HepG2 (cell line): ENCODE measurements at regions not wholly inside any gene's neighbourhood (a gene's known extent, or its start where the extent isn't known, plus 50 kb on each side); places are given as distances from the start of the nearest gene placed in this dataset.

ENCODE experiments used
- ATAC-seq: fragments of 200-7000 bp; cut with Tn5 transposase; 3 replicates; pipeline ENCODE4 v1.9.1; 2020; ENCODE audit warnings: mild to moderate bottlenecking, moderate library complexity
- BruUV-seq: library from RNA; stranded (reverse); fragments of 400-500 nt; replicated peaks from 2 replicates; lab custom pipeline; 2021; lab: Mats Ljungman, UMichigan
- CTCF ChIA-PET: fragments of 300-600 bp; formaldehyde crosslinking; extraction: SDS; loops from one replicate; lab custom pipeline; 2021; ENCODE audit warnings: low total read pairs, inconsistent platforms, low intra/inter-chr PET ratio; lab: Yijun Ruan, JAX
- POLR2A ChIA-PET: fragments of 350-600 bp; sonication (Branson Sonifier 250); formaldehyde crosslinking; loops from one replicate; lab custom pipeline; 2020; ENCODE audit warnings: antibody characterized with exemption, inconsistent platforms; lab: Yijun Ruan, JAX
- DNase-seq: peaks from one replicate; pipeline ENCODE4 v3.0.0-alpha.2; 2015; ENCODE audit warnings: low spot score
- FAIRE-seq: peaks from 3 replicates; lab custom pipeline; 2011; peaks lifted over from hg19 to GRCh38; lab: Jason Lieb, UNC
- H2AFZ ChIP-seq: one replicate; pipeline ENCODE4 v1.6.1; 2011; ENCODE audit warnings: low read length, inconsistent platforms
- H3K27ac ChIP-seq: fragments of 300-600 bp; 3 replicates; pipeline ENCODE4 v1.8.0; 2011; ENCODE audit warnings: mixed run types, mild to moderate bottlenecking, mixed read lengths, low read length, inconsistent platforms; ENCODE audit not compliant: insufficient read depth; ENCODE audit errors: extremely low read length
- H3K27me3 ChIP-seq, 2 experiments: fragments of 200-600 bp in 1 of 2; 2 replicates in 1 of 2; 3 replicates in 1 of 2; pipeline versions ENCODE4 v1.6.0 to v1.8.0; 2011; ENCODE audit warnings: low read length in 2 of 2, mild to moderate bottlenecking in 2 of 2, moderate library complexity in 2 of 2, inconsistent platforms in 1 of 2; ENCODE audit not compliant: insufficient read depth in 2 of 2, control insufficient read depth in 1 of 2
- H3K36me3 ChIP-seq, 2 experiments: fragments of 200-600 bp in 1 of 2; replicated peaks in 1 of 2; 2 replicates in 1 of 2; 3 replicates in 1 of 2; pipeline versions ENCODE4 v1.5.1 to v1.8.0; 2011; ENCODE audit warnings: low read length in 2 of 2, inconsistent platforms in 1 of 2; ENCODE audit not compliant: insufficient read depth in 2 of 2, control insufficient read depth in 1 of 2
- H3K4me1 ChIP-seq: 2 replicates; pipeline ENCODE4 v1.5.1; 2012; ENCODE audit warnings: low read length, inconsistent platforms; ENCODE audit not compliant: insufficient read depth
- H3K4me2 ChIP-seq: 2 replicates; pipeline ENCODE4 v1.6.0; 2011; ENCODE audit warnings: low read depth, low read length, inconsistent platforms
- H3K4me3 ChIP-seq, 3 experiments: fragments of 200-600 bp in 1 of 3; sonication (generic), shearing (Covaris generic) in 1 of 3; replicated peaks in 1 of 3; 2 replicates each; pipeline ENCODE4 v1.5.1; 2011 to 2016; ENCODE audit warnings: low read length in 3 of 3, inconsistent platforms in 2 of 3, low read depth in 2 of 3, mild to moderate bottlenecking in 2 of 3, control low read depth in 1 of 3, mixed read lengths in 1 of 3; ENCODE audit not compliant: insufficient read depth in 1 of 3
- H3K79me2 ChIP-seq: one replicate; pipeline ENCODE4 v1.6.1; 2011; ENCODE audit warnings: low read length, inconsistent platforms; ENCODE audit not compliant: insufficient read depth
- H3K9ac ChIP-seq: 2 replicates; pipeline ENCODE4 v1.6.0; 2011; ENCODE audit warnings: mild to moderate bottlenecking, low read depth, low read length, inconsistent platforms; ENCODE audit not compliant: insufficient read depth
- H3K9me3 ChIP-seq: 2 replicates; pipeline ENCODE4 v1.5.1; 2012; ENCODE audit warnings: mild to moderate bottlenecking, low read length
- H4K20me1 ChIP-seq: 2 replicates; pipeline ENCODE4 v1.6.0; 2011; ENCODE audit warnings: inconsistent platforms, mild to moderate bottlenecking, low read length, moderate library complexity; ENCODE audit not compliant: insufficient read depth
- MIXL1 ChIP-seq: IDR thresholded peaks from 2 replicates; pipeline ENCODE4 v1.6.1; 2016
- NCOR1 ChIP-seq: fragments of 200-600 bp; sonication (generic); IDR thresholded peaks from 2 replicates; pipeline ENCODE4 v1.7.0; 2017; ENCODE audit warnings: antibody characterized with exemption, low read length, borderline replicate concordance
- PHF5A ChIP-seq: IDR thresholded peaks from one replicate; pipeline ENCODE4 v1.6.1; 2018; ENCODE audit warnings: low read depth, missing genetic modification reagents; ENCODE audit not compliant: unreplicated experiment
- POLR2G ChIP-seq: fragments of 200-400 bp; formaldehyde crosslinking; IDR thresholded peaks from 2 replicates; pipeline ENCODE4 v1.6.1; 2018; ENCODE audit warnings: mild to moderate bottlenecking, low read depth, low read length, moderate library complexity
- PRPF4 ChIP-seq: fragments of 200-400 bp; formaldehyde crosslinking; IDR thresholded peaks from 2 replicates; pipeline ENCODE4 v1.6.1; 2016; ENCODE audit warnings: low read length, low read depth; ENCODE audit not compliant: poor library complexity, severe bottlenecking
- SIN3A ChIP-seq: IDR thresholded peaks from 2 replicates; pipeline ENCODE4 v1.6.1; 2011; ENCODE audit warnings: low read depth, mild to moderate bottlenecking, control low read depth, low read length, borderline replicate concordance
- SP5 ChIP-seq: IDR thresholded peaks from 2 replicates; pipeline ENCODE4 v1.6.1; 2016; ENCODE audit warnings: low read depth, borderline replicate concordance
- ZFP36L1 ChIP-seq: sonication (generic); formaldehyde crosslinking; IDR thresholded peaks from 2 replicates; pipeline ENCODE4 v1.8.0; 2022; ENCODE audit warnings: mild to moderate bottlenecking, missing genetic modification reagents, moderate library complexity
- ZFP90 ChIP-seq: sonication (generic); formaldehyde crosslinking; IDR thresholded peaks from 2 replicates; pipeline ENCODE4 v1.8.0; 2022; ENCODE audit warnings: missing genetic modification reagents, mild to moderate bottlenecking, inconsistent platforms, borderline replicate concordance
- ZNF121 ChIP-seq: sonication (generic); formaldehyde crosslinking; IDR thresholded peaks from 2 replicates; pipeline ENCODE4 v1.5.0; 2020; ENCODE audit warnings: mild to moderate bottlenecking, missing genetic modification reagents
- ZNF343 ChIP-seq: sonication (generic); formaldehyde crosslinking; IDR thresholded peaks from 2 replicates; pipeline ENCODE4 v1.4.0; 2020; ENCODE audit warnings: mild to moderate bottlenecking, missing genetic modification reagents
- ZNF564 ChIP-seq: sonication (generic); formaldehyde crosslinking; IDR thresholded peaks from 2 replicates; pipeline ENCODE4 v1.8.1; 2023; ENCODE audit warnings: mild to moderate bottlenecking, missing genetic modification reagents
- WGBS: methylation state at CpG from one replicate; pipeline ENCODE4 v1.1.6; 2017; ENCODE audit warnings: low lambda C conversion rate; 5-methylcytosine and 5-hydroxymethylcytosine counted together
- in situ Hi-C: cut with HindIII; loops from 2 replicates; pipeline ENCODE4 v1.10.0; 2017; ENCODE audit warnings: low pct_unique_long_range_greater_than_20kb; ENCODE audit not compliant: extremely low pct_ligation_motif_present
- intact Hi-C: fragments of 100-400 bp; cut with micrococcal nuclease; formaldehyde crosslinking; loops from one replicate; pipeline ENCODE4 v1.10.0; 2022; ENCODE audit not compliant: unreplicated experiment
- TF ChIP-seq, protein P1 (sequence below): sonication (generic); formaldehyde crosslinking; IDR thresholded peaks from 2 replicates; pipeline ENCODE4 v1.5.0; 2020; ENCODE audit warnings: mild to moderate bottlenecking, missing genetic modification reagents
- TF ChIP-seq, protein P2 (sequence below): sonication (generic); formaldehyde crosslinking; IDR thresholded peaks from 2 replicates; pipeline ENCODE4 v1.4.0; 2020; ENCODE audit warnings: missing genetic modification reagents
- TF ChIP-seq, protein P3 (sequence below): sonication (generic); formaldehyde crosslinking; IDR thresholded peaks from 2 replicates; pipeline ENCODE4 v1.9.0; 2022; ENCODE audit warnings: missing genetic modification reagents, mild to moderate bottlenecking, borderline replicate concordance
- TF ChIP-seq, protein P4 (sequence below): sonication (generic); formaldehyde crosslinking; IDR thresholded peaks from 2 replicates; pipeline ENCODE4 v1.8.1; 2023; ENCODE audit warnings: mild to moderate bottlenecking, inconsistent platforms, moderate library complexity, missing genetic modification reagents, borderline replicate concordance
- TF ChIP-seq, protein P5 (sequence below): sonication (generic); formaldehyde crosslinking; IDR thresholded peaks from 2 replicates; pipeline ENCODE4 v1.8.1; 2023; ENCODE audit warnings: mild to moderate bottlenecking, moderate library complexity, missing genetic modification reagents

DNA sequence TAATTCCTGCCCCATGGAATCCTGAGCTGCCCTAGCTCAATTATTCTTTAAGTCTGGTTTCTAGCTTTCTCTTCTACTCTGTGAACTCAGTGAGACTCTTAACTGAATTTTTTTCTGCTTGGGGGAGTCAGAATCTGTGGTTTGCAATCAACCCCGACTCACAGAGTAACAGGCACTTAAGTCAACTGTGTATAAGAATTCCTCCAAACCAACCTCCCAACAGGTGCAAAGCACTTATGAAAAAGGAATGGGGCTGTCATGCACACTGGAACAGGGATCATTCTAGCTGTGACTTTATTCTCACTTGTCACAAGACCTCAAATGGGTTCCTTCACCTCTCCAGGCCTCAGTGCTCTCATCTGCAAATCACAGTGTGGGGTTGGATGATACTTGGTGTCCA, 60.3 kb upstream of the SYT6 start:
- intact Hi-C loops (no loop called here), in situ Hi-C loops (no loop called here)
- Histone ChIP-seq H3K36me3 (no peaks in the 10 kb centered on the region), H3K27ac (no peak overlapping the region), H3K9me3 (no peaks in the 10 kb centered on the region), H3K79me2 (no peaks in the 10 kb centered on the region), H3K9ac (no peak overlapping the region), H3K4me3 (no peak overlapping the region), H3K4me2 (no peak overlapping the region), H2AFZ (no peak overlapping the region), H4K20me1 (no peaks in the 10 kb centered on the region), H3K27me3 (peaks cover 2 to 26% of the 10 kb centered on the region in 2 experiments; a peak in 3 of 5 replicates), H3K4me1 (no peaks in the 10 kb centered on the region)
- no peak for DNase-seq
- no peak for ATAC-seq
- BruUV-seq: no TSS peak
- ChIA-PET CTCF (no interaction called here), POLR2A (no interaction called here)
- no peak for FAIRE-seq
- WGBS: 0% methylated on average over 1 of the region's 1 CpG
- no peak for TF ChIP-seq NCOR1
- TF ChIP-seq ZFP90 (CRISPR knock-in tag): no peak
- no peak for TF ChIP-seq MIXL1 (CRISPR knock-in tag)
- TF ChIP-seq, protein P1, sequence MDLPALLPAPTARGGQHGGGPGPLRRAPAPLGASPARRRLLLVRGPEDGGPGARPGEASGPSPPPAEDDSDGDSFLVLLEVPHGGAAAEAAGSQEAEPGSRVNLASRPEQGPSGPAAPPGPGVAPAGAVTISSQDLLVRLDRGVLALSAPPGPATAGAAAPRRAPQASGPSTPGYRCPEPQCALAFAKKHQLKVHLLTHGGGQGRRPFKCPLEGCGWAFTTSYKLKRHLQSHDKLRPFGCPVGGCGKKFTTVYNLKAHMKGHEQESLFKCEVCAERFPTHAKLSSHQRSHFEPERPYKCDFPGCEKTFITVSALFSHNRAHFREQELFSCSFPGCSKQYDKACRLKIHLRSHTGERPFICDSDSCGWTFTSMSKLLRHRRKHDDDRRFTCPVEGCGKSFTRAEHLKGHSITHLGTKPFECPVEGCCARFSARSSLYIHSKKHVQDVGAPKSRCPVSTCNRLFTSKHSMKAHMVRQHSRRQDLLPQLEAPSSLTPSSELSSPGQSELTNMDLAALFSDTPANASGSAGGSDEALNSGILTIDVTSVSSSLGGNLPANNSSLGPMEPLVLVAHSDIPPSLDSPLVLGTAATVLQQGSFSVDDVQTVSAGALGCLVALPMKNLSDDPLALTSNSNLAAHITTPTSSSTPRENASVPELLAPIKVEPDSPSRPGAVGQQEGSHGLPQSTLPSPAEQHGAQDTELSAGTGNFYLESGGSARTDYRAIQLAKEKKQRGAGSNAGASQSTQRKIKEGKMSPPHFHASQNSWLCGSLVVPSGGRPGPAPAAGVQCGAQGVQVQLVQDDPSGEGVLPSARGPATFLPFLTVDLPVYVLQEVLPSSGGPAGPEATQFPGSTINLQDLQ (CRISPR knock-in tag): no peak
- no peak for TF ChIP-seq SIN3A
- no peak for TF ChIP-seq ZNF121 (CRISPR knock-in tag)
- TF ChIP-seq, protein P2, sequence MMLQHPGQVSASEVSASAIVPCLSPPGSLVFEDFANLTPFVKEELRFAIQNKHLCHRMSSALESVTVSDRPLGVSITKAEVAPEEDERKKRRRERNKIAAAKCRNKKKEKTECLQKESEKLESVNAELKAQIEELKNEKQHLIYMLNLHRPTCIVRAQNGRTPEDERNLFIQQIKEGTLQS (CRISPR knock-in tag): no peak
- TF ChIP-seq SP5 (CRISPR knock-in tag): no peak
- TF ChIP-seq, protein P3, sequence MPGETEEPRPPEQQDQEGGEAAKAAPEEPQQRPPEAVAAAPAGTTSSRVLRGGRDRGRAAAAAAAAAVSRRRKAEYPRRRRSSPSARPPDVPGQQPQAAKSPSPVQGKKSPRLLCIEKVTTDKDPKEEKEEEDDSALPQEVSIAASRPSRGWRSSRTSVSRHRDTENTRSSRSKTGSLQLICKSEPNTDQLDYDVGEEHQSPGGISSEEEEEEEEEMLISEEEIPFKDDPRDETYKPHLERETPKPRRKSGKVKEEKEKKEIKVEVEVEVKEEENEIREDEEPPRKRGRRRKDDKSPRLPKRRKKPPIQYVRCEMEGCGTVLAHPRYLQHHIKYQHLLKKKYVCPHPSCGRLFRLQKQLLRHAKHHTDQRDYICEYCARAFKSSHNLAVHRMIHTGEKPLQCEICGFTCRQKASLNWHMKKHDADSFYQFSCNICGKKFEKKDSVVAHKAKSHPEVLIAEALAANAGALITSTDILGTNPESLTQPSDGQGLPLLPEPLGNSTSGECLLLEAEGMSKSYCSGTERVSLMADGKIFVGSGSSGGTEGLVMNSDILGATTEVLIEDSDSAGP: no peak
- TF ChIP-seq PHF5A: no peak
- no peak for TF ChIP-seq ZNF343 (CRISPR knock-in tag)
- TF ChIP-seq ZFP36L1 (CRISPR knock-in tag): no peak
- TF ChIP-seq, protein P4, sequence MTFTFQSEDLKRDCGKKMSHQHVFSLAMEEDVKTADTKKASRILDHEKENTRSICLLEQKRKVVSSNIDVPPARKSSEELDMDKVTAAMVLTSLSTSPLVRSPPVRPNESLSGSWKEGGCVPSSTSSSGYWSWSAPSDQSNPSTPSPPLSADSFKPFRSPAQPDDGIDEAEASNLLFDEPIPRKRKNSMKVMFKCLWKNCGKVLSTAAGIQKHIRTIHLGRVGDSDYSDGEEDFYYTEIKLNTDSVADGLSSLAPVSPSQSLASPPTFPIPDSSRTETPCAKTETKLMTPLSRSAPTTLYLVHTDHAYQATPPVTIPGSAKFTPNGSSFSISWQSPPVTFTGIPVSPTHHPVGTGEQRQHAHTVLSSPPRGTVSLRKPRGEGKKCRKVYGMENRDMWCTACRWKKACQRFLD (CRISPR knock-in tag): no peak
- TF ChIP-seq ZNF564 (CRISPR knock-in tag): no peak
- TF ChIP-seq, protein P5, sequence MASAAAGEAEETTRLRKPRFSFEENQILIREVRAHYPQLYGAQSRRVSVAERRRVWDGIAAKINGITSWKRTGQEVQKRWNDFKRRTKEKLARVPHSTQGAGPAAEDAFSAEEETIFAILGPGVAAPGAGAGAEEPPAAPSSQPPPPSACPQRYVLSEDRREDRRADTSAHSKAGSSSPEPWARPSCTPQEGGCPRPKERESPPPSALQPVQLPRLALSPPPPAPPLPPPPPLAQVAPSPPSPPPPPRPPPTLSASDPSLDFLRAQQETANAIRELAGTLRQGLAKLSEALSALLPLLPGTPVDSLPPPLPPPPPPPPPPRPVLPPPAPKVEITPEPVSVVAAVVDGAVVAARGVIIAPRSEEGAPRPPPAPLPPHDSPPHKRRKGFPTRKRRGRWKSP (CRISPR knock-in tag): no peak
- no peak for TF ChIP-seq POLR2G
- no peak for TF ChIP-seq PRPF4
